A673 (cell line): ENCODE measurements at regions not wholly inside any gene's neighbourhood (a gene's known extent, or its start where the extent isn't known, plus 50 kb on each side); places are given as distances from the start of the nearest gene placed in this dataset.

Experiments
- BruUV-seq: library from RNA; stranded (reverse); fragments of 400-500 nt; replicated peaks from 2 replicates; lab custom pipeline; 2021; lab: Mats Ljungman, UMichigan
- CTCF ChIA-PET: fragments of 300-600 bp; sonication (Branson Sonifier 250); formaldehyde crosslinking; loops from one replicate; lab custom pipeline; 2022; ENCODE audit warnings: antibody characterized with exemption; lab: Charles Lee
- POLR2A ChIA-PET: fragments of 300-600 bp; sonication (Branson Sonifier 250); formaldehyde crosslinking; loops from one replicate; lab custom pipeline; 2022; ENCODE audit warnings: antibody characterized with exemption; ENCODE audit not compliant: low non-redundant PET; lab: Charles Lee
- DNase-seq: peaks from one replicate; pipeline ENCODE4 v3.0.0-alpha.2; 2015; ENCODE audit warnings: low spot score
- H3K27ac ChIP-seq: fragments of 200-600 bp; sonication (generic); 2 replicates; pipeline ENCODE4 v1.5.1; 2016; ENCODE audit warnings: mixed run types, low read depth, mild to moderate bottlenecking, mixed read lengths, antibody characterized with exemption, low read length; ENCODE audit not compliant: poor library complexity, severe bottlenecking
- H3K27me3 ChIP-seq: fragments of 200-600 bp; sonication (generic); replicated peaks from 2 replicates; pipeline ENCODE4 v1.6.1; 2017; ENCODE audit warnings: mixed run types, low read depth, mild to moderate bottlenecking, mixed read lengths, antibody characterized with exemption, low read length; ENCODE audit not compliant: insufficient read depth, poor library complexity
- H3K36me3 ChIP-seq: fragments of 200-600 bp; sonication (generic); 2 replicates; pipeline ENCODE4 v1.6.1; 2016; ENCODE audit warnings: mixed run types, mild to moderate bottlenecking, mixed read lengths, antibody characterized with exemption, low read length; ENCODE audit not compliant: insufficient read depth, poor library complexity, severe bottlenecking
- H3K4me1 ChIP-seq: fragments of 200-600 bp; sonication (generic); 2 replicates; pipeline ENCODE4 v1.6.1; 2017; ENCODE audit warnings: mixed run types, mild to moderate bottlenecking, mixed read lengths, antibody characterized with exemption, low read length; ENCODE audit not compliant: insufficient read depth, poor library complexity, severe bottlenecking
- H3K4me3 ChIP-seq: fragments of 200-600 bp; sonication (generic); 2 replicates; pipeline ENCODE4 v1.5.1; 2016; ENCODE audit warnings: low read depth, mixed run types, mild to moderate bottlenecking, mixed read lengths, low read length; ENCODE audit not compliant: poor library complexity, severe bottlenecking
- H3K9me3 ChIP-seq: fragments of 200-600 bp; sonication (generic); 2 replicates; pipeline ENCODE4 v1.6.1; 2016; ENCODE audit warnings: mixed run types, low read depth, mild to moderate bottlenecking, mixed read lengths, antibody characterized with exemption, low read length; ENCODE audit not compliant: poor library complexity, severe bottlenecking
- CTCF ChIP-seq: fragments of 300-800, 200-600 bp; sonication (generic); conservative IDR thresholded peaks from 2 replicates; pipeline ENCODE4 v1.5.1; 2017; ENCODE audit warnings: low read depth, mild to moderate bottlenecking, antibody characterized with exemption, low read length, moderate library complexity, mixed read lengths
- EZH2 ChIP-seq: fragments of 200-600 bp; sonication (generic); IDR thresholded peaks from 2 replicates; pipeline ENCODE4 v1.6.1; 2017; ENCODE audit warnings: borderline replicate concordance, low read depth, mild to moderate bottlenecking, mixed read lengths, antibody characterized with exemption, low read length; ENCODE audit not compliant: poor library complexity, severe bottlenecking
- intact Hi-C: fragments of 100-400 bp; cut with micrococcal nuclease; formaldehyde crosslinking; loops from one replicate; pipeline ENCODE4 v1.10.0; 2022; ENCODE audit not compliant: unreplicated experiment

- TF ChIP-seq CTCF (no peak), EZH2 (no peak)
- no peak overlapping the region for H3K4me3 ChIP-seq
- no peak overlapping the region for H3K27ac ChIP-seq
- no peaks in the 10 kb centered on the region for H3K27me3 ChIP-seq
- intact Hi-C loops = no loop called here
- no peak for DNase-seq
- peaks cover 5% of the 10 kb centered on the region for H3K9me3 ChIP-seq
- POLR2A ChIA-PET = no interaction called here
- CTCF ChIA-PET = no interaction called here
- no peaks in the 10 kb centered on the region for H3K4me1 ChIP-seq
- no peaks in the 10 kb centered on the region for H3K36me3 ChIP-seq
- BruUV-seq = no TSS peak
These were observed 530.3 kb downstream of the BRD1 start for GRCh38 chr22:49297286-49297870.

- no peaks in the 10 kb centered on the region for H3K36me3 ChIP-seq
- intact Hi-C loops = no loop called here
- ChIA-PET POLR2A (no interaction called here), CTCF (no interaction called here)
- no TSS peak for BruUV-seq
- TF ChIP-seq CTCF (no peak), EZH2 (no peak)
- no peaks in the 10 kb centered on the region for H3K27me3 ChIP-seq
- no peaks in the 10 kb centered on the region for H3K4me1 ChIP-seq
- no peak overlapping the region for H3K4me3 ChIP-seq
- H3K9me3 ChIP-seq = peaks cover 5% of the 10 kb centered on the region
- H3K27ac ChIP-seq = no peak overlapping the region
- no peak for DNase-seq
These were observed 531.1 kb downstream of the BRD1 start for GRCh38 chr22:49296561-49296960.

GRCh38 chr22:49295851-49296560 is 531.7 kb downstream of the BRD1 start:
- H3K4me3 ChIP-seq = no peak overlapping the region
- POLR2A ChIA-PET = no interaction called here
- no peaks in the 10 kb centered on the region for H3K36me3 ChIP-seq
- CTCF ChIA-PET = no interaction called here
- TF ChIP-seq CTCF (no peak), EZH2 (no peak)
- H3K4me1 ChIP-seq = no peaks in the 10 kb centered on the region
- no peak overlapping the region for H3K27ac ChIP-seq
- H3K27me3 ChIP-seq = no peaks in the 10 kb centered on the region
- intact Hi-C loops = no loop called here
- no TSS peak for BruUV-seq
- H3K9me3 ChIP-seq = peaks cover 5% of the 10 kb centered on the region
- DNase-seq = no peak
